Activated CD4-positive, alpha-beta T cell treated with anti-CD3 and anti-CD28 coated beads for 36 hours (primary cell): ENCODE measurements at regions not wholly inside any gene's neighbourhood (a gene's known extent, or its start where the extent isn't known, plus 50 kb on each side); places are given as distances from the start of the nearest gene placed in this dataset.

Experiments
- ATAC-seq: fragments of 200-7000 bp; cut with Tn5 transposase; one replicate; pipeline ENCODE4 v1.10.0; 2021; ENCODE audit warnings: mild to moderate bottlenecking, moderate library complexity
- CTCF ChIA-PET: fragments of 350-600 bp; sonication (Branson Sonifier 250); formaldehyde crosslinking; loops from one replicate; lab custom pipeline; 2021; ENCODE audit warnings: antibody characterized with exemption; lab: Charles Lee
- POLR2A ChIA-PET: fragments of 350-600 bp; sonication (Branson Sonifier 250); formaldehyde crosslinking; loops from one replicate; lab custom pipeline; 2021; ENCODE audit warnings: antibody characterized with exemption, inconsistent platforms; lab: Charles Lee
- DNase-seq: peaks from one replicate; pipeline ENCODE4 v3.0.0-alpha.2; 2020
- H3K27ac Mint-ChIP-seq: one replicate; pipeline ENCODE4 v1.8.0; 2021; ENCODE audit warnings: mixed read lengths
- H3K27me3 Mint-ChIP-seq: one replicate; pipeline ENCODE4 v1.8.0; 2021; ENCODE audit warnings: mixed read lengths
- H3K36me3 Mint-ChIP-seq: one replicate; pipeline ENCODE4 v1.8.0; 2021; ENCODE audit warnings: low read depth, mixed read lengths
- H3K4me1 Mint-ChIP-seq: one replicate; pipeline ENCODE4 v1.8.0; 2021; ENCODE audit warnings: mixed read lengths
- H3K4me3 Mint-ChIP-seq: one replicate; pipeline ENCODE4 v1.8.0; 2021; ENCODE audit warnings: mild to moderate bottlenecking, moderate library complexity, mixed read lengths
- H3K9me3 Mint-ChIP-seq: one replicate; pipeline ENCODE4 v1.8.0; 2021; ENCODE audit warnings: low read depth, mixed read lengths
- intact Hi-C, 2 experiments: fragments of 100-400 bp; cut with DNase I in 1 of 2; cut with micrococcal nuclease in 1 of 2; formaldehyde crosslinking; loops; one replicate each; pipeline versions ENCODE4 v1.14.2 to v1.15.1; 2022 to 2024; cut with DNase I, micrococcal nuclease

DNA sequence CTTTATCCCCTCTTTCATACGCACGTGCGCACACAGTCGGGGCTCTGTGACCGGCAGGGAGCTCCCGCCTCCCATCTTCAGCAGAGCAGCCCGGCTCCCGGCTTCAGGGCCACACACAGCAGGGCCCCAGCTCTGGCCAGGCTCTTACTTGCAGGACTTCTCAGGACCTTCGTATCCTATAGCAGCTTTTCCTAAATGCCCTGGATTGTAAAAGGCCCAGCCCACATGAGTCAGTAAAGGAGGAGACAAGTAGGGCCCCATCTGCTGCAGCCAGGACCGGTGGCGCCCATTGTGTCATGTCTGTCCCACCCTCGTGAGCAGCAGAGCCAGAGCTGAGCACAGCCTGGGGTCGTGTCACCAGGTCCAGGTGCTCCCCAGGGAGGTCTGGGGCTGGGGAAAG, 107.6 kb upstream of the VSTM2B start:
- H3K27me3 Mint-ChIP-seq: peaks cover 2% of the 10 kb centered on the region
- no peaks in the 10 kb centered on the region for H3K9me3 Mint-ChIP-seq
- ChIA-PET CTCF (interaction anchor here (0.6 kb wide), 1 partner anchor 1074 kb away, joined by 3 read pairs; no protein-coding TSS in a partner anchor), POLR2A (no interaction called here)
- H3K36me3 Mint-ChIP-seq: no peaks in the 10 kb centered on the region
- ATAC-seq (no peak), DNase-seq (no peak)
- no peaks in the 10 kb centered on the region for H3K4me1 Mint-ChIP-seq
- no peak overlapping the region for H3K4me3 Mint-ChIP-seq
- H3K27ac Mint-ChIP-seq: no peak overlapping the region
- intact Hi-C loops: no loop called here

DNA sequence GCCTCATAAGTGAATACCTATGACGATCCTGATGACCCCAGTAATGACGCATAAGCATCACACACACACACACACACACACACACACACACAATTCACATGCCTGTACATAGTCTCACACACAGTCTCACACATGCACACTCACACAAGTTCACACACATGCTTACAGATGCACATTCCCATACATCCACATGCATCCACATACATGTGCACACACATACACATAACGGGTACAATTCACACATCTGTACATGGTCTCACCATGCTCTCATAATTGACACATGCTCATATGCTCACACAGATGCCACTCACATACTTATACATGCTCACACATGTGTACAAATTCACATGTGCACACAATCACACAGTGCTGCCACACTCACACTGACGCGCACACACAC, 105.7 kb upstream of the VSTM2B start:
- peaks cover 4% of the 10 kb centered on the region for H3K27me3 Mint-ChIP-seq
- intact Hi-C loops: no loop called here
- H3K4me3 Mint-ChIP-seq: no peak overlapping the region
- H3K36me3 Mint-ChIP-seq: no peaks in the 10 kb centered on the region
- no peaks in the 10 kb centered on the region for H3K4me1 Mint-ChIP-seq
- CTCF ChIA-PET: no interaction called here
- POLR2A ChIA-PET: no interaction called here
- no peak overlapping the region for H3K27ac Mint-ChIP-seq
- ATAC-seq (no peak), DNase-seq (no peak)
- H3K9me3 Mint-ChIP-seq: no peaks in the 10 kb centered on the region

DNA sequence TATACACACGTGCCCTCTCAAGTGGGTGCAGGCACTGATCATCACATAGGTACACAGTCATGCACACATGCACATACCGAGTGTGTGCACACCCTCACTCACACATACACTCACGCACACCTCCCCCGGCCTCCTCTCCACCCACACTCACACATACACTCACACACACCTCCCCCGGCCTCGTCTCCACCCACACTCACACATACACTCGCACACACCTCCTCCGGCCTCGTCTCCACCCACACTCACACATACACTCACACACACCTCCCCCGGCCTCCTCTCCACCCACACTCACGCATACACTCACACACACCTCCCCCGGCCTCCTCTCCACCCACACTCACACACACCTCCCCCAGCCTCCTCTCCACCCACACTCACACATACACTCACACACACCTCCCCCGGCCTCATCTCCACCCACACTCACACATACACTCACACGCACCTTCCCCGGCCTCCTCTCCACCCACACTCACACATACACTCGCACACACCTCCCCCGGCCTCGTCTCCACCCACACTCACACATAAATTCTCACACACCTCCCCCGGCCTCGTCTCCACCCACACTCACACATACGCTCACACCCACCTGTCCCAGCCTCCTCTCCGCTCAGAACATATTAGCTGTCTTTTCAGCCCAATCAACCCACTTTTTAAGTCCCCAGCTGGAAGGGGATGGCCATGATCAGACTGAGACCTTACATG, 105.2 kb upstream of the VSTM2B start:
- DNase-seq (no peak), ATAC-seq (no peak)
- intact Hi-C loops: no loop called here
- H3K4me3 Mint-ChIP-seq: no peak overlapping the region
- POLR2A ChIA-PET: no interaction called here
- peaks cover 8% of the 10 kb centered on the region for H3K27me3 Mint-ChIP-seq
- CTCF ChIA-PET: interaction anchor here (0.7 kb wide), 1 partner anchor 19 kb away, joined by 3 read pairs; no protein-coding TSS in a partner anchor
- no peak overlapping the region for H3K27ac Mint-ChIP-seq
- H3K9me3 Mint-ChIP-seq: no peaks in the 10 kb centered on the region
- no peaks in the 10 kb centered on the region for H3K4me1 Mint-ChIP-seq
- no peaks in the 10 kb centered on the region for H3K36me3 Mint-ChIP-seq

DNA sequence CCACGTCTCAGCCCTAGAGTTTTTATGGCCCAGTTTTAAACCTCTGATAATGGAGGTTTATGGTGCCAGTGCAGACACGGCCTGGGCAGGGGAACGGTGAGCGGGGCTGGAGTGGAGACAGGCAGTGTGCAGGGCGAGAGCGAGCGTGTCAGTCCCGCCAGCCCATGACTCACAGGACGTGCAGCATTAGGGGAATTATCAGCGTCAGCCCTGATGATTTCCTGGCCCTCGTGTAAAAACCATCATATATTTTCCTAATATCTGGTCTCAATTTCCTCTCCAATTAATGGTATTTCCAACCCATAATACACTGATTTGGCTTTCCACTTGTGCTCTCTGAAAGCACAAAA, 104.6 kb upstream of the VSTM2B start:
- peaks cover 8% of the 10 kb centered on the region for H3K27me3 Mint-ChIP-seq
- H3K27ac Mint-ChIP-seq: no peak overlapping the region
- no peaks in the 10 kb centered on the region for H3K36me3 Mint-ChIP-seq
- DNase-seq: no peak
- no peaks in the 10 kb centered on the region for H3K4me1 Mint-ChIP-seq
- intact Hi-C loops: no loop called here
- ChIA-PET POLR2A (no interaction called here), CTCF (interaction anchor here (0.7 kb wide), 1 partner anchor 20 kb away, joined by 3 read pairs; no protein-coding TSS in a partner anchor)
- no peaks in the 10 kb centered on the region for H3K9me3 Mint-ChIP-seq
- no peak overlapping the region for H3K4me3 Mint-ChIP-seq
- ATAC-seq: no peak

DNA sequence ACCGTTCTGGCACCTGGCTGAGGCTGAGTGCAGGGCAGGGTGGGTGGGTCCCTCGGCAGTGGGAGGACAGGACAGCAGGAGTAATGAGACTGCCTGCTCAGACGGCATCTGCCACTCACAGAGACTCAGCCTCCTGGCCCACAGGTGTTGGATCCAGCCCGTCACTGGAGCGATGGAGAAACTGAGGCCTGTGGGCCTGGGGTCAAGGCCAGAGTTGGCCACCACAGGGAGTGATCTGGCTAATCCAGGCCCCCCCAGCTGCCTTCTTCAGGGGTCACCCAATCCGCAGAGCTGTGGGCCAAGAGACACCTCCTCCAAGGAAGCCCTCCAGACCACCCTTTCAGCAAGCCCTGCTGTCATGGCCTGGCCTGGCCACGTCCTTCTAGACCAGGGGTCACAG, 103.7 kb upstream of the VSTM2B start:
- Mint-ChIP-seq H3K4me3 (no peak overlapping the region), H3K27me3 (peaks cover 10% of the 10 kb centered on the region), H3K36me3 (no peaks in the 10 kb centered on the region), H3K4me1 (no peaks in the 10 kb centered on the region), H3K9me3 (no peaks in the 10 kb centered on the region), H3K27ac (no peak overlapping the region)
- DNase-seq (no peak), ATAC-seq (no peak)
- ChIA-PET CTCF (no interaction called here), POLR2A (no interaction called here)
- intact Hi-C loops: no loop called here

DNA sequence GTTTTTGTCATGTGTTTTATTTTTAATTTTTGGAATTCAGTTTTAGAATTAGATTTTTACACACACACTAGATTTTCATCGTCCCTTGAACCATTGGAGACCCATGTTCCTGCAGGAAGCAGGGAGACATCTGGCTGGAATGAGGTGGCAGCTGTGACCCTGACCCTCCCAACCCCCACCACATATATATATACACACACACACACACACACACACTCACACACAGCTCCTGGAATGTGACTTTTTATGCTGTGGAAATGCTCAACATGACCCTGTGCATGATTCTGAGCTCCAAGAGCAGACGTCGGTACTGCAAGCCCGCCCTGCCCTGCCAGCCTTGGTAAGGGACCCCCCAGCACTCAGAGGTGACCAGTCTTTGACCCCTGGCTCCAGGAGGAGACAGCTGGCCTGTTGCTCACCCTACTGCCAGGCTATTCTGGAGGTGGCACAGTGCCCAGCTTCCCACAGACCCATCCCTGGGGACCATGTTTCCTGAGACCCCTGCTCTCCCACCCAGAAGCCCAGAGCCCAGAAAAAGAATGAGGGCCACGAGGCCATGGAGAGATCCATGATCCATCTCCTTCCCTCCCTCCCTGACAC, 103.2 kb upstream of the VSTM2B start:
- DNase-seq (no peak), ATAC-seq (no peak)
- CTCF ChIA-PET: no interaction called here
- Mint-ChIP-seq H3K9me3 (no peaks in the 10 kb centered on the region), H3K27me3 (peaks cover 12% of the 10 kb centered on the region), H3K36me3 (no peaks in the 10 kb centered on the region), H3K4me1 (no peaks in the 10 kb centered on the region), H3K4me3 (no peak overlapping the region), H3K27ac (no peak overlapping the region)
- POLR2A ChIA-PET: no interaction called here
- intact Hi-C loops: no loop called here

DNA sequence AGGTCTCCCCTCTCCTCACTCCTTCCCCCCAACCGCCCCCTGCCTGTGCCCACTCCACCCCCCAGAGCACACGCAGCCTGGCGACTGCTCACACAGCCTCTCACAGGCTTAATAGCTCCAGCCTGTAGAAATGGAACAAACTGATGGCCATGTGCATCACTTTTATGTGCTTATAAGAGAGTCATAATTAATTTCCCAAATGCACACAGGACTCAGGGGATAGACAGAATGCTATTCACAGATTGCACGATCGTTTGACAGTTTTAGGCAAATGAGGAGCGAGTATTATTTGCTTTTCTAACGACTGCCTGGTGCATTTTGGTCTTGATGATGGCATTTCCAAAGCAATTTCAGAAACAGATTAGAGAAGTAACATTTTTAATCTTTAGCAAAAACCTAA, 97.7 kb upstream of the VSTM2B start:
- CTCF ChIA-PET: no interaction called here
- peaks cover 11% of the 10 kb centered on the region for H3K27me3 Mint-ChIP-seq
- H3K27ac Mint-ChIP-seq: no peak overlapping the region
- no peaks in the 10 kb centered on the region for H3K9me3 Mint-ChIP-seq
- intact Hi-C loops: no loop called here
- no peaks in the 10 kb centered on the region for H3K36me3 Mint-ChIP-seq
- H3K4me1 Mint-ChIP-seq: no peaks in the 10 kb centered on the region
- POLR2A ChIA-PET: no interaction called here
- no peak for ATAC-seq
- no peak for DNase-seq
- no peak overlapping the region for H3K4me3 Mint-ChIP-seq

DNA sequence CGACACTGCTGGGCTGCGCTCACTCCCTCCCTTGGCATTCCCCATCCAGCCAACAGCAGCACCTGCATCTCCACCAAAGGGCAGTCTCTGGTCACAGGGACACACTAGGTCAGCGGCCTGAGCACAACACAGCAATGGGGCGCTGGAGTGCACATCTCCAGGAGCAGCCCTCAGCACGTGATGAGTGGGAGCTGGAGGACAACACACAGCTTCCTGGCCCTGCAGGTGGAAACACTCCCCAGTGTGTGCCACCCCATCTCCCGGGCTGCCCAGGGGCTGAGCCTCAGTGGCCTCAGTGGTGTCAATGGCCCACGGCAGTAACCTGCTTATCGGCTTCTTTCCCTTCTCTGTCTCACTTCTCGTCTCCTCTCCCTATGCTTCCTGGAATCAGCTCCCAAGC, 96.8 kb upstream of the VSTM2B start:
- Mint-ChIP-seq H3K9me3 (no peaks in the 10 kb centered on the region), H3K4me1 (no peaks in the 10 kb centered on the region), H3K27me3 (peaks cover 11% of the 10 kb centered on the region), H3K4me3 (no peak overlapping the region), H3K27ac (no peak overlapping the region), H3K36me3 (no peaks in the 10 kb centered on the region)
- CTCF ChIA-PET: no interaction called here
- POLR2A ChIA-PET: no interaction called here
- ATAC-seq (no peak), DNase-seq (no peak)
- intact Hi-C loops: no loop called here

DNA sequence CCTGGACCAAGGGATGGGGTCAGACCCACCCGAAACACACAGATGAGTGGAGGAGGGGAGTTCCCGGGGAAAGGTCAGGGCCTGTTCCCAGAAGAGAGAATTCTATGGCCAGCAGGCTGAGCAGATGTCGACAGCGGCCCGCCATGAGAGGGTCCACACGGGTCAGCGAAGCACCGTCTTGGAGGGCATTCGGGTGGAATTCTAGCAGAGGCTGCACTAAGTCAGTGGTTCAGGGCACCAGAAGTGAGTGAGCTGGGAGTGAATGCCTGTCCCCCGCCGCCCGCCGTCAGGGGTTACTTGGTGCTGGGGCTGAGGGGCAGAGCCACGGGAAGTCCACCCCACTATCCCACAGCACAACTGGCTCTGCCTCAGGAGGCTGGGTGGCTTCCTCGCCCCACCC, 96.2 kb upstream of the VSTM2B start:
- no peak for ATAC-seq
- intact Hi-C loops: no loop called here
- H3K27ac Mint-ChIP-seq: no peak overlapping the region
- peaks cover 11% of the 10 kb centered on the region for H3K27me3 Mint-ChIP-seq
- no peaks in the 10 kb centered on the region for H3K4me1 Mint-ChIP-seq
- CTCF ChIA-PET: no interaction called here
- no peak overlapping the region for H3K4me3 Mint-ChIP-seq
- H3K36me3 Mint-ChIP-seq: no peaks in the 10 kb centered on the region
- no peak for DNase-seq
- POLR2A ChIA-PET: no interaction called here
- H3K9me3 Mint-ChIP-seq: no peaks in the 10 kb centered on the region

DNA sequence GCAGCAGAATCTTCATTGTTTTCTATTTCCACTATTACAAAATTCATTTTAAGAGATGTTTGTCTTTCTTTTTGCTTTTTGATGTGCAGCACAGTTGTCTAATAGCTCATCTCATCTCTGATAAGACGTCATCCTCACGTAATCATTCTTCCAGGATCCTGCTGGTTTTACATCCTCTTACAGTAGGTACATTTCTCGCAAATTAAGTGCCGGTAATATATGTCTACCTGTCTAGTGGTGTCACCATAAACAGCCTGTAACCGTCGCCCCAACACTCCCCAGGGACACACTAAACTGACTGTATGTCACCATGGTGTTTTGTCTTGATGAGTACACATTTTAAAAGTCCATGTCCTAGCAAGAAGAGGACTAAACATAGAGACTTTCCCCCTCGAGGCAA, 94.5 kb upstream of the VSTM2B start:
- no peaks in the 10 kb centered on the region for H3K4me1 Mint-ChIP-seq
- peaks cover 4% of the 10 kb centered on the region for H3K27me3 Mint-ChIP-seq
- H3K4me3 Mint-ChIP-seq: no peak overlapping the region
- no peaks in the 10 kb centered on the region for H3K36me3 Mint-ChIP-seq
- no peak for ATAC-seq
- intact Hi-C loops: no loop called here
- H3K9me3 Mint-ChIP-seq: no peaks in the 10 kb centered on the region
- POLR2A ChIA-PET: no interaction called here
- CTCF ChIA-PET: no interaction called here
- H3K27ac Mint-ChIP-seq: no peak overlapping the region
- DNase-seq: no peak

DNA sequence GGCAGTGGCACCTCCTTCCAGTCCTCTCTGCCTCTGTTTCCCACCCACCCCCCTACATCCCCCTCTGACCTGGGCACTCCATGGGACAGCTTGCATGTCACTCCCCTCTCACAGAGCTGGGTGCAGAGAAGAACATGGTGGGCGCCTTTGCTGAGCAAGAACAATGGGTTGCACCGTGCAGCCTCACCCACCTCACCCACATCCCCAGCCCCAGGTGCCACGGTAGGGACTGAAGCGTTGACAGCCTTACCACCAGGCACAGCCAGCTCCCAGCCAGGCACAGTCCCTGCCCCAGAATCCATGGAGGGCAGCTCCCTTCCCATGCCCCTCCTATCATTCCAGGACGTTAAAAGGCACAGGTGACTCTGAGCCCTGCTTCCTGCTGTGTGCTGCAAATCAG, 93.1 kb upstream of the VSTM2B start:
- H3K27ac Mint-ChIP-seq: no peak overlapping the region
- no peaks in the 10 kb centered on the region for H3K27me3 Mint-ChIP-seq
- CTCF ChIA-PET: no interaction called here
- DNase-seq (no peak), ATAC-seq (no peak)
- H3K36me3 Mint-ChIP-seq: no peaks in the 10 kb centered on the region
- H3K4me3 Mint-ChIP-seq: no peak overlapping the region
- no peaks in the 10 kb centered on the region for H3K4me1 Mint-ChIP-seq
- POLR2A ChIA-PET: no interaction called here
- intact Hi-C loops: no loop called here
- H3K9me3 Mint-ChIP-seq: no peaks in the 10 kb centered on the region

DNA sequence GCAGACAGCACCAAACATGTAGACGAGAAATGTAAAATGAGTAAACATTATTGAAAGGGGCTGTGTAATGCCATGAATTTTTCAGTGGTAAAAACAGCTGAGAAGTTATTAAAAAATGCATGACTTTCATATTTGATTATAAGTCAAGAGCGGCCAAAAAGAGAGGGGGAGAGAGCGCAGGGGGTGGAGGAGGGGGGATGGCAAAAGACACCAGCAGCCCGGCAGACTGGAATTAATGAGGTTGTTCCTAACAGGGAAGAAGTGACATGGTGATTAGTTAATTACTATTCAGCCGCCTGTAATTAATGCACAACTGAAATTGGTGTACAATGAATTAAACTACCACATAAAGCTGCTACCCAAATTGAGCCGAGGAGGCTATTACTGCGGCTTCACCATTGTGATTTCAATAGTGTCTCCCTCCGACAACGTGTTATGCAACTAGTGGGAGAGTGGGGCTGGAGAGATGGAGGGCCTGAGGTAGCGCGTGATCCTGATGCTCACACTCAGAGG, 89.1 kb upstream of the VSTM2B start:
- Mint-ChIP-seq H3K27ac (no peak overlapping the region), H3K27me3 (peaks cover 3% of the 10 kb centered on the region), H3K9me3 (no peaks in the 10 kb centered on the region), H3K4me1 (no peaks in the 10 kb centered on the region), H3K36me3 (no peaks in the 10 kb centered on the region), H3K4me3 (no peak overlapping the region)
- no peak for DNase-seq
- ChIA-PET CTCF (interaction anchor here (0.6 kb wide), 1 partner anchor 143 kb away, joined by 4 read pairs; no protein-coding TSS in a partner anchor), POLR2A (no interaction called here)
- intact Hi-C loops: no loop called here
- ATAC-seq: no peak
